Large intestine (tissue), 3 donors: ENCODE measurements at regions not wholly inside any gene's neighbourhood (a gene's known extent, or its start where the extent isn't known, plus 50 kb on each side); places are given as distances from the start of the nearest gene placed in this dataset.

Experiments
- DNase-seq, 2 donors: peaks; one replicate each; pipeline versions ENCODE4 v3.0.0 to v3.0.0-alpha.2; 2013
- H3K27ac ChIP-seq: one replicate; pipeline ENCODE4 v1.5.1; 2013; ENCODE audit warnings: low read length
- H3K27me3 ChIP-seq: 2 replicates; pipeline ENCODE4 v1.6.1; 2013; ENCODE audit warnings: low read length; ENCODE audit not compliant: control insufficient read depth, insufficient read depth
- H3K36me3 ChIP-seq: 2 replicates; pipeline ENCODE4 v1.6.1; 2013; ENCODE audit warnings: low read length; ENCODE audit not compliant: control insufficient read depth, insufficient read depth
- H3K4me1 ChIP-seq: one replicate; pipeline ENCODE4 v1.6.1; 2013; ENCODE audit warnings: low read length; ENCODE audit not compliant: control insufficient read depth, insufficient read depth
- H3K4me3 ChIP-seq: one replicate; pipeline ENCODE4 v1.5.1; 2013; ENCODE audit warnings: low read length
- H3K9me3 ChIP-seq: one replicate; pipeline ENCODE4 v1.6.1; 2013; ENCODE audit warnings: mild to moderate bottlenecking, low read depth, low read length, moderate library complexity; ENCODE audit not compliant: control insufficient read depth
- WGBS: methylation state at CpG from one replicate; pipeline ENCODE4 v1.1.5; 2013; ENCODE audit warnings: low lambda C conversion rate; ENCODE audit not compliant: insufficient coverage; 5-methylcytosine and 5-hydroxymethylcytosine counted together

DNA sequence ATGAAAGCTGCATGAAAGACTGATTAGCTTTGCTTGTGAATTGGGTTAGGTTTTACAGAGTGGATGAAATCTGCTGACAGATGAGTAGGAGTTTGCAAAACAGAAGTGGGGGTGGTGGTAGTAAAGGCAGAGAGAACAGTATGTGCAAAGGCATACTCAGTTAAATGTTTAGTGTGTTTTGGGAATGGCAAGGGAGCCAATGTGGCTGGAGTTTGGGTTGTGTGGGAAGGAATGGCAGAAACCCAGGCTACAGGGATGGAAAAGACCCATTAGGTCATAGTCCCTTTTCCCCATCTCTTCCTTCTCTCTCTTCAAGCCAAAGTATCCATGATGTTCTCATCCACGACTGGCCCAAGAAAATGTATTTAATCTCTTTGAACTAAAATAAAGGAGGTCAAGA lies 362.2 kb upstream of the LYPLAL1 start:
- Histone ChIP-seq H3K36me3 (no peaks in the 10 kb centered on the region), H3K27ac (no peak overlapping the region), H3K9me3 (no peaks in the 10 kb centered on the region), H3K4me1 (no peaks in the 10 kb centered on the region), H3K4me3 (no peak overlapping the region), H3K27me3 (no peaks in the 10 kb centered on the region)
- DNase-seq, result no peak
- WGBS, result 67% methylated on average over 1 of the region's 1 CpG

DNA sequence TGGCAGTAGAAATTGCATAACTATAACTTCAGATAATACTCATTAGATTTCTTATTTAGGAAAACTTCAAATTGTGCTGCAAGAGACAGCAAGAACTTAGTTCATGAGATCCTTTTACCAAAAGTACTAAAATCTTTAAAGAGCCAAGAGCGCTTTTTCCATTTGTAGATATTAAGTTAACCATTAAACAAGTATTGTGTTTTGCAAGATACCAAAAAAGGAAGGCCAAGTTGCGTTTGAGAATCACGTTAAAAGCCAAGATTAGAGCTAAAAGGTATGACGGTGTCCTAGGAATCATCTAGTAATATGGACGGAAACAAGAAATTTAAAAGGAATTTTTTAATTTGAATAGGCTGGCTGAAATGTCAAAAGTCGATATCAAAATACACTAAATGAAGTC lies 361.3 kb upstream of the LYPLAL1 start:
- 45% methylated on average over 4 of the region's 6 CpGs for WGBS
- H3K4me3 ChIP-seq, result no peak overlapping the region

GRCh38 chr1:218813237-218813636 lies 360.4 kb upstream of the LYPLAL1 start:
- Histone ChIP-seq H3K27me3 (no peaks in the 10 kb centered on the region), H3K4me1 (no peaks in the 10 kb centered on the region), H3K27ac (no peak overlapping the region), H3K36me3 (no peaks in the 10 kb centered on the region), H3K9me3 (no peaks in the 10 kb centered on the region), H3K4me3 (no peak overlapping the region)
- no peak for DNase-seq
- WGBS, result no CpG with 5 or more reads among the region's 1 CpG

More for the DNA sequence above, 361.3 kb upstream of the LYPLAL1 start:
- Histone ChIP-seq H3K27me3 (no peaks in the 10 kb centered on the region), H3K36me3 (no peaks in the 10 kb centered on the region), H3K4me1 (no peaks in the 10 kb centered on the region), H3K27ac (no peak overlapping the region), H3K9me3 (no peaks in the 10 kb centered on the region)
- no peak for DNase-seq

DNA sequence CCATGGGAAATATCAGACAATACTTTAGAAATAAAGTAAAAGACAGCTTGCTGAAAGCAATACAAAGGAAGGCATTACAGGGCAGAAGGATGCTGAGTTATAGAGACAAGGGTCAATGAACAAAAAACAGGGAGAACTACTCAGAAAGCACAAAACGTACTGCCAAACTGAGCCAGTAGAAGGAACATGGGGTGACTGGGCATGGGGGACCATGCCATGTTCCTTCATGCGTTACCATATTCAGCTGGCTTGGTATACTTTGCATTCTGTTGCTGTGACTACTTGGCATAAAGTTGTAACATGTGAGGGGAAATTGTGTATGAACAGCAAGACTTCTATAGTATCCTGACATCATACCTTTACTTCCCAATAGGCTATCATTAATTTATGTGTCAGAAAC lies 358.6 kb upstream of the LYPLAL1 start:
- Histone ChIP-seq H3K4me1 (no peaks in the 10 kb centered on the region), H3K4me3 (no peak overlapping the region), H3K27ac (no peak overlapping the region), H3K36me3 (no peaks in the 10 kb centered on the region), H3K9me3 (no peaks in the 10 kb centered on the region), H3K27me3 (no peaks in the 10 kb centered on the region)
- WGBS, result no CpG with 5 or more reads among the region's 2 CpGs
- no peak for DNase-seq

DNA sequence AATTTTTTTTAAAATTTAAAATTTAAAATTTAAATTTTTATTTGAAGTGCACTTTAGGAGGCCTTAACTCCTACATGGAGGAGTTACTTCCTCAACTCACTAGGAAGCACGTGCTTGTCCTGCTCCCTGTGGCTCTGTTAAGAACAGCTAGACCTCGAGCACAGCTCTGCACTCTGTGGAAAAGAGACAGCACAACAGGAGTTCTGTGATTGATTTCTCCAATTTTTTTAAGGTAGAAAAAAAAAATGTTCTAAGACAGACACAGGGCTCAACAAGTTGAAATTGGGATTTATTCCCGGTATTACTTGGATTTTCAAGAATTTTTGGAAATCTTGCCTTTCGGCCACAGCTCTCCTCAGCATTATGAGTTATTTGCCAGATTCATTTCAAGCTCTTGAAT lies 356.6 kb upstream of the LYPLAL1 start:
- DNase-seq, result no peak
- Histone ChIP-seq H3K27me3 (no peaks in the 10 kb centered on the region), H3K4me3 (no peak overlapping the region), H3K27ac (no peak overlapping the region), H3K9me3 (no peaks in the 10 kb centered on the region), H3K36me3 (no peaks in the 10 kb centered on the region), H3K4me1 (no peaks in the 10 kb centered on the region)
- no CpG with 5 or more reads among the region's 4 CpGs for WGBS

GRCh38 chr1:218817691-218818465 lies 355.8 kb upstream of the LYPLAL1 start:
- no peak for DNase-seq
- H3K36me3 ChIP-seq, result no peaks in the 10 kb centered on the region
- H3K27me3 ChIP-seq, result no peaks in the 10 kb centered on the region
- 81% methylated on average over 3 of the region's 8 CpGs for WGBS
- H3K4me1 ChIP-seq, result no peaks in the 10 kb centered on the region
- H3K9me3 ChIP-seq, result no peaks in the 10 kb centered on the region
- no peak overlapping the region for H3K4me3 ChIP-seq
- no peak overlapping the region for H3K27ac ChIP-seq

DNA sequence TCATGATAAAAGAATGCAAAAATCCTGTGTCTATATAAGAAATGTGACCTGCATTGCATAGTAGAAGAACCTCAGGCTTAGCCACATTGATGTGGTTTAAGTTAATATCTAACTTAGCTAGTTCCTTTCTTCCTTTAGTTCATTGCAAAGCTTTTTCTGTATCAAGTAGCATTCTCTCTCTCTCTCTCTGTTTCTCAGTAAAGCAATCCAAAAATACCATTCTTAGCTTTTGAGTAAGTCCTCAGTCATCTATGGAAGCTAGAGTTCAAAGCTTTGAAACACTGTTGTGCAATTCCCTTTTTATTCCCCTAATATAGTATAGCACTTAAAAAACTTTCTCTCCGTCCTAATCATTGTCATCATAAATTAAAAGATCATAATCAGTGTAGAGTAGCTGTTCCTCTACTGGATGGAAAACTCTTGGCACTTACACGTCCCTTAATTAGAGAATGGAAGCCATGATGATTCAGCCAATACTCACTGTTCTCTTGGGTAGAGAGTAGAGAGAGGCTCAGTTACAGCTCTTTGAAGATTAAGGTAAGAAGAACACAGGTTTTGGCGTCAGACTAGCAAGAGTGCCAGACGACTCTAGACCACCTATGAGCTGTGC lies 350.3 kb upstream of the LYPLAL1 start:
- no peak for DNase-seq
- 67% methylated on average over 1 of the region's 4 CpGs for whole genome bisulfite sequencing
- H3K27ac ChIP-seq, result no peak overlapping the region

GRCh38 chr1:218827486-218827885 lies 346.2 kb upstream of the LYPLAL1 start:
- Histone ChIP-seq H3K4me1 (no peaks in the 10 kb centered on the region), H3K36me3 (no peaks in the 10 kb centered on the region)
- no peak for DNase-seq

More for the DNA sequence above, 350.3 kb upstream of the LYPLAL1 start:
- no peaks in the 10 kb centered on the region for H3K4me1 ChIP-seq
- no peaks in the 10 kb centered on the region for H3K27me3 ChIP-seq
- H3K4me3 ChIP-seq, result no peak overlapping the region
- no peaks in the 10 kb centered on the region for H3K36me3 ChIP-seq
- no peaks in the 10 kb centered on the region for H3K9me3 ChIP-seq

DNA sequence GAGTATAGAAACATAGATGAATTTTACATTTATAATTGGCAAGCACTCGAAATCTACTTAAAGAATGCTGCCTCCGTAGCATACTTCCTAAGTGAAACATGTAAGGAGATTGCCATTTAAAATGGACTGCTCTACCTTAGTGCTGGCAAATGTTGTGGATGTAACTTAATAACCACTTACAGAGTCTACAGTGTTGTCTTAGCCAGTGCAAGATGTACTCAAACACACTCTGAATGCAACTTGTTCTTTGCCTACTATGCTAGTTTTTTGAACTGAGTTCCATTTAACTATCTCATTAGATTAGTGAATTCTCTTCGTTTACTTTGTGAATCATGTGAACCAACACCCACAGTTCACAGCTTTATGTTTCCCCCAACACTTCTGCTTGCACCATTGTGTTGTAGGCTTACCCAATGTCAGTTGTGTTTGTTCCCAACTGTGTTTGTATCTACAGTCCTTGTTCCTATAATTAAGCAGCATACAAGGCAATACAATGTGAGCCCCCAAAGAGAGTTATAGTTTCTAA lies 345.5 kb upstream of the LYPLAL1 start:
- H3K27me3 ChIP-seq, result no peaks in the 10 kb centered on the region
- no peak overlapping the region for H3K27ac ChIP-seq
- H3K4me1 ChIP-seq, result no peaks in the 10 kb centered on the region
- no peak overlapping the region for H3K4me3 ChIP-seq
- no peaks in the 10 kb centered on the region for H3K36me3 ChIP-seq
- DNase-seq, result no peak
- WGBS, result 67% methylated on average over 1 of the region's 3 CpGs
- H3K9me3 ChIP-seq, result no peaks in the 10 kb centered on the region

More at GRCh38 chr1:218827486-218827885, 346.2 kb upstream of the LYPLAL1 start:
- Histone ChIP-seq H3K4me3 (no peak overlapping the region), H3K27ac (no peak overlapping the region), H3K27me3 (no peaks in the 10 kb centered on the region), H3K9me3 (no peaks in the 10 kb centered on the region)

GRCh38 chr1:218829097-218829496 lies 344.6 kb upstream of the LYPLAL1 start:
- no peak overlapping the region for H3K27ac ChIP-seq
- DNase-seq, result no peak
- no CpG with 5 or more reads among the region's 3 CpGs for WGBS
- H3K36me3 ChIP-seq, result no peaks in the 10 kb centered on the region
- H3K27me3 ChIP-seq, result no peaks in the 10 kb centered on the region
- H3K4me1 ChIP-seq, result no peaks in the 10 kb centered on the region
- no peaks in the 10 kb centered on the region for H3K9me3 ChIP-seq
- no peak overlapping the region for H3K4me3 ChIP-seq
